ENCODE measurements at regions not wholly inside any gene's neighbourhood (a gene's known extent, or its start where the extent isn't known, plus 50 kb on each side); places are given as distances from the start of the nearest gene placed in this dataset.
A peak's percentile ranks its signal among the peaks of the same experiment; 100 is the strongest.

GRCh38 chr17:77417575-77417974 is 276.8 kb downstream of the SEC14L1 start:
- FAIRE-seq, result peak; percentile 81
- DNase-seq (ENCODE audit: low spot score), result peak; percentile 64
- Histone ChIP-seq H3K36me3 (replicated peaks in 1 of 2; ENCODE audit: control insufficient read depth in 1 of 2, insufficient read depth in 2 of 2, low read length in 2 of 2) (peaks cover 38 to 70% of the 10 kb centered on the region in 2 experiments), H3K27me3 (ENCODE audit: control insufficient read depth in 1 of 2, insufficient read depth in 2 of 2, low read length in 2 of 2) (no peaks in the 10 kb centered on the region), H3K79me2 (ENCODE audit: insufficient read depth, low read length) (peaks cover 45% of the 10 kb centered on the region), H3K27ac (ENCODE audit: extremely low read length, insufficient read depth, low read length) (peak overlapping the region; percentile 44), H2AFZ (ENCODE audit: low read length) (no peak overlapping the region), H3K4me2 (ENCODE audit: low read depth, low read length) (no peak overlapping the region), H4K20me1 (ENCODE audit: insufficient read depth, low read length) (peaks cover 58% of the 10 kb centered on the region), H3K9ac (ENCODE audit: insufficient read depth, low read depth, low read length) (no peak overlapping the region; the same call in 1 of the 2 replicates), H3K4me3 (replicated peaks in 1 of 3; ENCODE audit: insufficient read depth in 1 of 3, low read depth in 2 of 3, low read length in 3 of 3) (no peak overlapping the region), H3K4me1 (ENCODE audit: insufficient read depth, low read length) (peaks cover 42% of the 10 kb centered on the region), H3K9me3 (ENCODE audit: low read length) (no peaks in the 10 kb centered on the region)
- peak; percentile 24 for ATAC-seq
- POLR2A ChIA-PET, result no interaction called here
- intact Hi-C loops (cut with micrococcal nuclease; ENCODE audit: unreplicated experiment) (loop anchor here (2.0 kb wide), 1 partner anchor 23 kb away; no protein-coding TSS in a partner anchor), in situ Hi-C loops (cut with HindIII; ENCODE audit: extremely low pct_ligation_motif_present, low pct_unique_long_range_greater_than_20kb) (no loop called here)
- CTCF ChIA-PET (ENCODE audit: low intra/inter-chr PET ratio, low total read pairs), result no interaction called here
- no TSS peak for BruUV-seq (replicated peaks)
- TF ChIP-seq ZNF687 (CRISPR knock-in tag; IDR thresholded peaks at IDR 0.05) (peak; percentile 40; the same call in 1 of the 2 replicates), SOX6 (IDR thresholded peaks at IDR 0.05) (no peak), SOX6 (CRISPR knock-in tag; IDR thresholded peaks at IDR 0.05) (peak; percentile 35; the same call in 1 of the 2 replicates), HDAC1 (CRISPR knock-in tag; IDR thresholded peaks at IDR 0.05) (0 out of 2 replicates have a peak, but pooled peaks have one; percentile 29), SCMH1 (CRISPR knock-in tag; IDR thresholded peaks at IDR 0.05; ENCODE audit: borderline replicate concordance) (no peak), ZBTB34 (CRISPR knock-in tag; IDR thresholded peaks at IDR 0.05) (0 out of 2 replicates have a peak, but pooled peaks have one; percentile 16), ASH2L (IDR thresholded peaks at IDR 0.05; ENCODE audit: insufficient read length, low read depth, low read length) (peak; percentile 10), ZNF607 (CRISPR knock-in tag; IDR thresholded peaks at IDR 0.05; ENCODE audit: borderline replicate concordance) (no peak), ZNF333 (CRISPR knock-in tag; IDR thresholded peaks at IDR 0.05; ENCODE audit: borderline replicate concordance) (no peak), PRDM15 (CRISPR knock-in tag; IDR thresholded peaks at IDR 0.05) (peak; percentile 51; the same call in 1 of the 2 replicates), ZBTB37 (CRISPR knock-in tag; IDR thresholded peaks at IDR 0.05) (0 out of 2 replicates have a peak, but pooled peaks have one; percentile 21)
- 51% methylated on average over 11 of the region's 12 CpGs for WGBS (ENCODE audit: low lambda C conversion rate)

All from HepG2 (cell line).